Myocyte (in vitro differentiated cells): ENCODE measurements at regions not wholly inside any gene's neighbourhood (a gene's known extent, or its start where the extent isn't known, plus 50 kb on each side); places are given as distances from the start of the nearest gene placed in this dataset.

ENCODE experiments used
- DNase-seq: peaks from one replicate; pipeline ENCODE4 v3.0.0-alpha.2; 2012; ENCODE audit warnings: low read depth

DNA sequence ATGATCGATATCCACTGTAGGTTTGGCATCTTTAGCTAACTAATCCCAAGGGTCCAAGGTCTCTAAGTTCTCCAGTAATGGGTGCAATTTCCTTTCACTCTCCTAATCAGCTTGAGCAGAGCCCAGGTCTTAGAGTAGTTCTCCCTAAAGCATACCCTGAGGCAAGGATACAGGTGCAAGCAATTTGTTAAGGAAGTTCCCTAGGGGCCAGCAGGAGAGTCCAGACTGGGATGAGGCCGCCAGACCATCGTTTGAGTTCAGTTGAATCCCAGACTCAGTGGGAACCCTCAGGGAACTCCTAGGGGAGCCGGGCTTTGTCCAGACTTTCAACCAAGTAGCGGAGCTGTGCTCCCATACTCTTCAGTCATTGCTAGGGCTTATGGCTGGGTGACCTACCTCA is 835.4 kb upstream of the CDH2 start:
- no peak for DNase-seq

- no peak for DNase-seq
These were observed 832.4 kb upstream of the CDH2 start for GRCh38 chr18:29009250-29009803.

GRCh38 chr18:29008809-29009208 is 831.9 kb upstream of the CDH2 start:
- DNase-seq: no peak

DNA sequence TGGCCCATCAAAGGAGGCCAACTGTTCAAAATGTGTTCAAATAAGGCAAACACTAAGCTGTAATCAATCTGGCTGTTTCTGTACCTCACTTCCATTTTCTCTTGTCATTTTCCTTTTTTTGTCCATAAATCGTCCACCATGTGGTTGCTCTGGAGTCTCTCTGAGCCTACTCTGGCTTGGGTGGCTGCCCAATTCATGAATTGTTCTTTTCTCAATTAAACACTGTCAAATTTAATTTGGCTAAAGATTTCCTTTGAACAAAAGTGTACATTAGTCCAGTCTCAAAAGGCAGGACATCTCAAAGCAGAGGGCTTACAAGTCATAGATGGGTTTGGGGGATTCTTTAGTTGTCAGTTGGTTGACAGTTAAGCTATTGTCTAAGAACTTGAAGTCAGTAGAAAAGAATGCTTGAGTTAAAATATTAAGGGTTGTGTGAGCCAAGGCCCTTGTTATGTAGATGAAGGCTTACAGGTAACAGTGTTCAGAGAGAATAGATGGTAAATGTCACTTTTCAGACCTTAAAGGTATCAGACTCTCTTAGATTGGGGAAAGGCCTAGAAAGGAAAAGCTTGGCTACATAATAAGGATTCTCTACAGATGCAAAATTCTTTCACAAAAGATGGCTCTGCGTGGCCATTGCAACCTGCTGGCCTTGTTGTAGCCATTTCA is 831.2 kb upstream of the CDH2 start:
- DNase-seq: no peak

- DNase-seq: no peak
These were observed 828.0 kb upstream of the CDH2 start for GRCh38 chr18:29004921-29005320.

DNA sequence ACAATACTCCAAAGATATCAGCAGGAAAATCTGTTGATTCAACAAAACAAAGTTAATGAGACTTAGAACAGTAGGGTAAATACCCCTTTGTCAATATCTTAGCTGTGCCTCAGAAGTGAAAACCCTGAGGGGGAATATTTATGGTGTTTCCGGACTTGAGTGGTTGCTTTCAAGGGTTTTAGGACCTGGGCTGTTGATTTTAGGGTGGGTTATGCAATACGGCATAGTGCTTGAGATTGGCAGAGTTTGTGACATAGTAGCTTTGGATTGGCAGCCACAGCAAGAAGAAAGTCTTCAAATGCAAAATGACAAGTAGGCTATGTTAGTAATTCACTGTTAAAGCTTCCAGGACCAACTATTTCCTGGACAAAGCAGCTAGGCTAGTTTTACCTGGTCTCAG is 826.3 kb upstream of the CDH2 start:
- no peak for DNase-seq

DNA sequence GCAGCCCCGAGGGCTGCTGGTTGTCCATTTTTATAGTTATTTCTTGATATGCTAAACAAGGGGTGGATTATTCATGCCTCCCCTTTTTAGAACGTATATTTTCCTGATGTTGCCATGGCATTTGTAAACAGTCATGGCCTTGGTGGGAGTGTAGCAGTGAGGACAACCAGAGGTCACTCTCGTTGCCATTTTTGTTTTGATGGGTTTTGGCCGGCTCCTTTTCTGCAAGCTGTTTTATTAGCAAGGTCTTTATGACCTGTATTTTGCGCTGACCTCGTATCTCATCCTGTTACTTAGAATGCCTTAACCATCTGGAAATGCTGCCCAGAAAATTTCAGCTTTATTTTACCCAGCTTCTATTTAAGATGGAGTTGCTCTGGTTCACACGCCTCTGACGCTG is 825.8 kb upstream of the CDH2 start:
- DNase-seq: no peak

DNA sequence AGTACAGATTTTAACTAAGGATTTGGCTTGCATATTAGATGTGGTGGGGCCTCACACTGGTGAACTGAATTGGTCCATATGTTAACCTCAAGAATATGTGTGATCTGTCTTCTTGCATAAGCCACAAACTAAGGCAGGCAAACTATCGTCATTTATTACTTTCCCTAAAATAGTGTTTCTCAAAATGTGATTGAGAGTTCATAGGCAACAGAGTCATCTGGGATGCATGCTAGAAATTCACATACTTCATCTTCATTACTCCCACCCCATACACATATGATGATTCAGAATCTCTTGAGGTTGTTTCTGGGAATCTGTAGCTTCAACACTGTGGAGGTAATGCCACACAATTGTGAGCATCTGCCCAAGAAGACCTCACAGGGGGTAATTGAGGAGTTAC is 822.8 kb upstream of the CDH2 start:
- DNase-seq: no peak

DNA sequence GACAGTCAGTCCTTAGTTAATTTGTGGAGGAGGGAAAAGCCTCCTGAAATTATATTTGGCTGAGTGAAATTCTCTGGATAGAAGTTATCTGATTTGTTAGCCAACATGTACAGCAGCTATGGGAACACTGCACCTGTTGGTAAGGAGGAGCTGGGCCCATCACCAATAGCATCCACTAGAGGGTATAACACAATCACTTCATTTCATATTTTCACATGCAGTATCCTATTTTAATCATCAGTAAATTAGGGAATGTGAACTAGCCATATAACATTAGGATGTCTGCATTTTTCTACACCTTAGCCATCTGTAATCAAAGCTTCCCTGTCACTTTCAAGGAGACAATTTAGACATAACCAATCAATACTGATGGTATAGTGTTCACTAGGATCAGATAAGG is 818.4 kb upstream of the CDH2 start:
- peak; percentile 5 for DNase-seq

- DNase-seq: no peak
These were observed 807.8 kb upstream of the CDH2 start for GRCh38 chr18:28984731-28985130.

GRCh38 chr18:28974504-28974903 is 797.6 kb upstream of the CDH2 start:
- no peak for DNase-seq

- DNase-seq: no peak
These were observed 796.4 kb upstream of the CDH2 start for GRCh38 chr18:28973324-28973723.

DNA sequence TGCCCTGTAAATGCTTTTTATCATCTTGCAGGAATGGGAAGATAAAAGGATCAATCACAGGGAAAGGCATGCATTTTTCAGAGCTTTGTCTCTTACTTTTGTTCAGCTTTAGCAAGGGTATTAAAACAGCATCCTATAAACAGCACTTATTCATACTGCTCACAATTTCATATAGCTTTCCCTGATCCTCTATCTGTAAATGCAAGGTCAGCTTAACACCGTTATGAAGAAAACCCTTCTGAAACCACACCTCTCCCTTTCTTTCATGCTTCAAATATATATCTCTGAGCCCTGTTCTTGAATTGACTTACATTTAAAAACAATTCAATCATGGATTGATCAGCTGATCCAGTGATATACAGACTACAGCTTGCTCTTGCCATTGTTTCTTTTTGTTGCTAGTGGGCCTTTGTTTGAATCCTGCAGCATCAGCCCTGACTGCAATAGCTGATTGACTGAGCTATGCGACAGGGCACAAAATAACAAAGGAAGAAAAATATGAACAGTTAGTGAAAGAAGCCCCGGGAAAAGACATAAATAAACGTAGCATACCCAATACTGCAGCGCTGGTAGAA is 795.5 kb upstream of the CDH2 start:
- no peak for DNase-seq

GRCh38 chr18:28963481-28963880 is 786.6 kb upstream of the CDH2 start:
- DNase-seq: no peak

DNA sequence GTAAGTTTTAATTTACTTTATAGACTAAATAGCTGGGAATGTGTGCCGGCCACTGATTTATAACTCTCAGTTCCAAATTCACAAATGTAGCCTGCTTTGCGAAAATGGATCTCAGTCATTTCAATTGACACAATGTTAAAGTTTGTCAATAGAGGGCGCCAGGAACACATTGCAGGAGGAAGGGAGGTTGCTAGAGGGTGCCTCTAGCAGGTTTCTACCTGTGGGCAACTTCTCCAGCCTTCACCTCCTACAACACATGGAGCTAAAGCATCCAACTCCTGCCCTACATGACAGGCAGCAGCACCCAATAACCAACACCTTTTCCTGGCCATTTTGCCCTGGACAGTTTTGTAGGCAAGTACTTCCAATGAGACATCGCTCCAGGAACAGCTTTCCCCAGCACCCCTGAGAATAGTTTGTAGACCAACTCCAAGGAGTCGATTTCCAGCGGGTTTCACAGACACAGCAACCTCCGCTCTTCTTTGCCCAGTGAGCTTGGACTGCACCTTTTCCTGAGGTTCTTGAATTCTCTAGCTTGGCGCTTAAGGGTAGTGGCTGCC is 784.8 kb upstream of the CDH2 start:
- DNase-seq: peak; percentile 30

GRCh38 chr18:28960146-28960545 is 783.2 kb upstream of the CDH2 start:
- DNase-seq: peak; percentile 3

- DNase-seq: no peak
These were observed 775.4 kb upstream of the CDH2 start for GRCh38 chr18:28952339-28952738.

DNA sequence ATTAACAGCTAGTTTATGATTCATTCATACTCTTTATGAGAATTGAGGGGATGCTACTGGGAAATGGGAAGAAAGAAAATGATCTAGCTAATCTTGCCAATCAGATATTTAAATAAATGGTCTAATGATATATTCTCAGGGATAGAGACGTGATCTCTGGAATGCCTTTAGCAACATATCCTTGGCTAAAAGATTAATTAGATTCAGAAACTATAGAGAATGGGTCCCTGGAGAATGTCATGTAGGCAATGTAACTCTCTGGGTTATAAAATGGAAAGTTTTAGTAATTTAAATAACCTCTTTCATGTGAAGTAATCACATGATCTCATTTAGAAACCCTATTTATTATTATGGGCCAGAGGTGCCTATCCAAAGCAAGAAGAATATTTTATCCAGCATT is 771.0 kb upstream of the CDH2 start:
- no peak for DNase-seq

- no peak for DNase-seq
These were observed 769.5 kb upstream of the CDH2 start for GRCh38 chr18:28946471-28946870.

- no peak for DNase-seq
These were observed 746.0 kb upstream of the CDH2 start for GRCh38 chr18:28922936-28923335.

DNA sequence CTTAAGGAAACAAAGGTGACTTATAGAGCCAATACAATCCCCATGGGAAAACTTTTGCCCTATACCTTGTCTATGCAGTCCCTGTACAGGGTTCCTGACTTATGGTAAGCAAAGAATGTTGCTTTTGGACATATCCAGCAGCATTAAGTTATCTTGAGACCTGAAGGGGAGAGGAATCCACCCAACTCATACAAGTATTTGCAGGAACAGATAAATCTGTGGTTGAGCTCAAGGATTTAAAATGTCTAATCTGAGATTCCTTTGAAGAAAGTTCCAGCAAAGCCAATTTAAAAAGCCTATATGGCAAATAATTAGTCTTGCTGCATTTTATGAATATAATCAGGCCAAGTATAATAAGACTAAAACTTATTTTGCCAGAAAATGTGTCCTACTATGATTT is 739.5 kb upstream of the CDH2 start:
- no peak for DNase-seq

DNA sequence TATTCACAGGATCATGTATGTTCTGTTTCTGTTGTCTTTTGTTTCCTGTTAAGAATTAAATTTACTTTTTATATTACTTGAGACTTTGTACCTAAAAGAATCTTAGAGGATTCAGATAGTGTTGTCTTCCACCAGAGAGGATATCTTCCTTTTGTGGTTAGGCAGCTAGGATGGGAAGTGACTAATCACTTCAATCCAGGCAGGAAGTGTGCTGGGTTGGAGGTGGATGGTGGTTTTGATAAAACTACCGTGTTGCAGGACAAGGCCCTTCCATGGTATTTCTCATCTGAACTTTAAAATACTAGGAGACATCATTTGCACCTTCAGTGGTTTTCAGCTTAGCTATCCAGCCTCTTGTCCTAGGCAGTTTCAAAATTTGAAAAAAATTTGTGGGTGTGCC is 728.6 kb upstream of the CDH2 start:
- DNase-seq: peak; percentile 10

GRCh38 chr18:28904789-28905364 is 727.9 kb upstream of the CDH2 start:
- DNase-seq: no peak
